Muscle layer of colon (tissue), 2 donors: ENCODE measurements at regions not wholly inside any gene's neighbourhood (a gene's known extent, or its start where the extent isn't known, plus 50 kb on each side); places are given as distances from the start of the nearest gene placed in this dataset.

ENCODE experiments used
- H3K27ac ChIP-seq: one replicate; pipeline ENCODE4 v1.7.0; 2013; ENCODE audit warnings: low read depth, mild to moderate bottlenecking, low read length, moderate library complexity
- H3K27me3 ChIP-seq, 2 donors: one replicate each; pipeline ENCODE4 v1.7.0; 2013; ENCODE audit warnings: low read length in 2 of 2, mild to moderate bottlenecking in 2 of 2; ENCODE audit not compliant: insufficient read depth in 2 of 2, control insufficient read depth in 1 of 2
- H3K36me3 ChIP-seq: one replicate; pipeline ENCODE4 v1.7.0; 2013; ENCODE audit warnings: mild to moderate bottlenecking, low read length; ENCODE audit not compliant: insufficient read depth
- H3K4me1 ChIP-seq: one replicate; pipeline ENCODE4 v1.7.0; 2013; ENCODE audit warnings: mild to moderate bottlenecking, low read length; ENCODE audit not compliant: insufficient read depth
- H3K4me3 ChIP-seq, 2 donors: one replicate each; pipeline ENCODE4 v1.7.0; 2013; ENCODE audit warnings: low read length in 2 of 2, low read depth in 1 of 2, mild to moderate bottlenecking in 1 of 2, moderate library complexity in 1 of 2
- H3K9ac ChIP-seq: one replicate; pipeline ENCODE4 v1.7.0; 2013; ENCODE audit warnings: low read length
- H3K9me3 ChIP-seq: one replicate; pipeline ENCODE4 v1.7.0; 2013; ENCODE audit warnings: mild to moderate bottlenecking, low read length
- donor health status: abdominal sarcoma.
- donor health status: Adenocarcinoma of cecum.

- Histone ChIP-seq H3K27ac (no peak overlapping the region), H3K9ac (no peak overlapping the region), H3K9me3 (no peaks in the 10 kb centered on the region), H3K4me1 (no peaks in the 10 kb centered on the region), H3K36me3 (no peaks in the 10 kb centered on the region), H3K27me3 (no peaks in the 10 kb centered on the region), H3K4me3 (no peak overlapping the region)
Measured at GRCh38 chr17:69921046-69921445, 154.0 kb upstream of the KCNJ16 start.

- no peaks in the 10 kb centered on the region for H3K36me3 ChIP-seq
- no peak overlapping the region for H3K27ac ChIP-seq
- no peak overlapping the region for H3K9ac ChIP-seq
- H3K27me3 ChIP-seq = no peaks in the 10 kb centered on the region
- H3K9me3 ChIP-seq = no peaks in the 10 kb centered on the region
- no peak overlapping the region for H3K4me3 ChIP-seq
- no peaks in the 10 kb centered on the region for H3K4me1 ChIP-seq
Measured at GRCh38 chr17:69928611-69929010, 146.4 kb upstream of the KCNJ16 start.

DNA sequence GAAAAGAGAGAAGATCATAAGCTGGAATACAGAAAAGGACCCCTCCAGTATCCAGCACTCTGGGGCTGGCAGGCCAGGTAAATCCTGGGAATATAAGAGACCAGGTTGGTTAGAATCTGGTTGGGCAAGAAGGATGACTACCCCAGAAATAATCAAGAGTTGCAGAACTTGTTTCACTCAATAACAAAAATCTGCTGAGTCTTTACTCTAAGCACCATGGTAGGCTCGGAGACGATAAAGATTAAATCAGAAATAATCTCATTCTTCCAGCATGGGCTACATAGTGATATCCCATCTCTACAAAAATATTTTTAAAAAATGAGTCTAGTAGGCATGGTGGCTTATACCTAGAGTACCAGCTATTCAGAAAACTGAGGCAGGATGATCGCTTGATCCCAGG, 138.0 kb upstream of the KCNJ16 start:
- no peaks in the 10 kb centered on the region for H3K4me1 ChIP-seq
- no peaks in the 10 kb centered on the region for H3K27me3 ChIP-seq
- H3K36me3 ChIP-seq = no peaks in the 10 kb centered on the region
- no peak overlapping the region for H3K4me3 ChIP-seq
- H3K9me3 ChIP-seq = no peaks in the 10 kb centered on the region
- no peak overlapping the region for H3K9ac ChIP-seq
- no peak overlapping the region for H3K27ac ChIP-seq

DNA sequence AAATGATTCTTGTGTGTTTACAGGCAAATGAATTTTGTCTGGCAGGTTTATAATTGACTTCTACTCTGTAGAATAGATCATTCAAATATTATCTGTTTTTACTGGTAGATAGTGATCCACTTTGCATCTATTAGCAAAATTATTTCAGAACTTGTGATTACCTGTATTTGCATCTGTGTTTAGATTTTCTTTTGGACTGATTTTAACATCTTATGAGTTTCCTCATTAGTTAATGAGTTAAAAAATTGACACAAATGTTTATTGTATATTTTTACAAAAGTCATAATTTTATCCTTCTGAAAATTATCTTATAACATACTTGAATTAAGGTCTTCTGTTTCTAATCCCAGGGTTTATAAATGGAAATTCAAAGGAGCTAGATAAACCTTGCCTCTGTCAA, 132.0 kb upstream of the KCNJ16 start:
- no peaks in the 10 kb centered on the region for H3K36me3 ChIP-seq
- peaks cover 6% of the 10 kb centered on the region for H3K4me1 ChIP-seq
- H3K27me3 ChIP-seq = no peaks in the 10 kb centered on the region
- H3K27ac ChIP-seq = no peak overlapping the region
- no peak overlapping the region for H3K9ac ChIP-seq
- H3K9me3 ChIP-seq = no peaks in the 10 kb centered on the region
- H3K4me3 ChIP-seq = no peak overlapping the region

DNA sequence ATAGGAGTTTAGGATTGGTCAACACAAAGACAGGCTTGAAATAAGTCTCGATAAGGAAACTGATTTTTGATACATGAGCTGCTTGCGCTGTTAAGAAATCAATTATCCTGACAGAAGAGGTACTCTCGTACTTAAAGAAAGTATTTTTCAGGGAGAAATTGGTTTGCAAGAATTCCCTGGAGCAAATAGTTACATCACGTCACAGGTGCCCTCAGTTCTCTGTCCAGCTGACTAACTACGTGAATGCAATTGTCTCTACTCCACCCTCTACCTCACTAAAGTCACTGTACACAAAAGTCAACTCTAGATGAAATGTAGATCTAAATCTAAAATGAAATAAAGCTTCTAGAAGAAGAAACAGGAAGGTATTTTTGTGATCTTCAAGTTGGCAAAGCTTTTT, 130.6 kb upstream of the KCNJ16 start:
- Histone ChIP-seq H3K27me3 (no peaks in the 10 kb centered on the region), H3K27ac (no peak overlapping the region), H3K9me3 (no peaks in the 10 kb centered on the region), H3K9ac (no peak overlapping the region), H3K4me1 (peaks cover 6% of the 10 kb centered on the region), H3K4me3 (no peak overlapping the region), H3K36me3 (no peaks in the 10 kb centered on the region)

DNA sequence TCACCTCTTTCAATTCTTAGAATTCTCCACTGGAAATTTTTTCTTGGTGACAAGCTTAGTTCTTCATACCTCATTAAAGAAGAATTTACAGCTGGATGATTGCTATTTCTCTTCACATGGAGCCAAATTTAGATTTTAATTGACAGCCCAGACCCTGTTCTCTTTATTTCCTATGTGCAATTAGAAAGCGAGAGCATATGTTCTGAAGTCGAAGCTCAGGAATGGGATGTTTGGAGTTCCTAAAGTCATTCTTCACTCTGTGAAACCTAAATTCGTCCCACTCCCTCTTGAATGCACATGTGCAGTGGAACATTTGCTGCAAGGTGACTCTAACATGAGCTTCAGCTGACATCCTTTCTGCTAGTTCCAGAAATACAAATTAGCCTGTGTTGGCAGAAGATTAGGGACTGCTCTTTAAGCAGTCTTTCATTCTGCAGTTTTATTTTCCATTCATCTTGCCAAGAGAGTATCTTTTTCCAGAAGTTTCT, 129.3 kb upstream of the KCNJ16 start:
- H3K36me3 ChIP-seq = no peaks in the 10 kb centered on the region
- H3K9me3 ChIP-seq = no peaks in the 10 kb centered on the region
- no peaks in the 10 kb centered on the region for H3K27me3 ChIP-seq
- H3K9ac ChIP-seq = no peak overlapping the region
- H3K4me3 ChIP-seq = no peak overlapping the region
- H3K27ac ChIP-seq = no peak overlapping the region
- H3K4me1 ChIP-seq = peaks cover 16% of the 10 kb centered on the region

- Histone ChIP-seq H3K4me1 (peaks cover 16% of the 10 kb centered on the region), H3K27ac (no peak overlapping the region), H3K27me3 (no peaks in the 10 kb centered on the region), H3K9ac (no peak overlapping the region), H3K9me3 (no peaks in the 10 kb centered on the region), H3K4me3 (no peak overlapping the region), H3K36me3 (no peaks in the 10 kb centered on the region)
Measured at GRCh38 chr17:69947027-69947759, 127.8 kb upstream of the KCNJ16 start.

DNA sequence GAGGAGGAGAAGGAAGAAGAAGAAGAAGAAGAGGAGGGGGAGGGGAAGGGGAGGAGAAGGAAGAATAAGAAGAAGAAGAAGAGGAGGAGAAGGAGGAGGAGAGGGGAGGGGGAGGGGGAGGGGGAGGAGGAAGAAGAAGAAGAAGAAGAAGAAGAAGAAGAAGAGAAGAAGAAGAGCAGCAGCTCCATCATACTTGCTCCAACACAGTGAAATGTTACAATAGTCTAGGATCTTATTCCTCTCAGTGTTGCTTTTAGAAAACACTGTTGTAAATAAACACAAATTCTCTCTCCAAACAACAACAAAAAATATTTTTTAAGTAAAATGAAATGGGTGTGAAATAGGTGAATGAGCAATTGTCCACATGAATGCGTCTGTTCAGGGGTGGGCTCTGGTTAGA, 126.6 kb upstream of the KCNJ16 start:
- peaks cover 16% of the 10 kb centered on the region for H3K4me1 ChIP-seq
- no peak overlapping the region for H3K9ac ChIP-seq
- no peaks in the 10 kb centered on the region for H3K36me3 ChIP-seq
- no peaks in the 10 kb centered on the region for H3K27me3 ChIP-seq
- no peak overlapping the region for H3K4me3 ChIP-seq
- no peaks in the 10 kb centered on the region for H3K9me3 ChIP-seq
- no peak overlapping the region for H3K27ac ChIP-seq

- Histone ChIP-seq H3K27ac (no peak overlapping the region), H3K36me3 (no peaks in the 10 kb centered on the region), H3K4me1 (peaks cover 16% of the 10 kb centered on the region), H3K9me3 (no peaks in the 10 kb centered on the region), H3K27me3 (no peaks in the 10 kb centered on the region), H3K4me3 (no peak overlapping the region), H3K9ac (no peak overlapping the region)
Measured at GRCh38 chr17:69949496-69949895, 125.5 kb upstream of the KCNJ16 start.

- H3K27ac ChIP-seq = no peak overlapping the region
- H3K9me3 ChIP-seq = no peaks in the 10 kb centered on the region
- no peak overlapping the region for H3K4me3 ChIP-seq
- peaks cover 16% of the 10 kb centered on the region for H3K4me1 ChIP-seq
- no peaks in the 10 kb centered on the region for H3K36me3 ChIP-seq
- no peak overlapping the region for H3K9ac ChIP-seq
- no peaks in the 10 kb centered on the region for H3K27me3 ChIP-seq
Measured at GRCh38 chr17:69949973-69950695, 124.9 kb upstream of the KCNJ16 start.

DNA sequence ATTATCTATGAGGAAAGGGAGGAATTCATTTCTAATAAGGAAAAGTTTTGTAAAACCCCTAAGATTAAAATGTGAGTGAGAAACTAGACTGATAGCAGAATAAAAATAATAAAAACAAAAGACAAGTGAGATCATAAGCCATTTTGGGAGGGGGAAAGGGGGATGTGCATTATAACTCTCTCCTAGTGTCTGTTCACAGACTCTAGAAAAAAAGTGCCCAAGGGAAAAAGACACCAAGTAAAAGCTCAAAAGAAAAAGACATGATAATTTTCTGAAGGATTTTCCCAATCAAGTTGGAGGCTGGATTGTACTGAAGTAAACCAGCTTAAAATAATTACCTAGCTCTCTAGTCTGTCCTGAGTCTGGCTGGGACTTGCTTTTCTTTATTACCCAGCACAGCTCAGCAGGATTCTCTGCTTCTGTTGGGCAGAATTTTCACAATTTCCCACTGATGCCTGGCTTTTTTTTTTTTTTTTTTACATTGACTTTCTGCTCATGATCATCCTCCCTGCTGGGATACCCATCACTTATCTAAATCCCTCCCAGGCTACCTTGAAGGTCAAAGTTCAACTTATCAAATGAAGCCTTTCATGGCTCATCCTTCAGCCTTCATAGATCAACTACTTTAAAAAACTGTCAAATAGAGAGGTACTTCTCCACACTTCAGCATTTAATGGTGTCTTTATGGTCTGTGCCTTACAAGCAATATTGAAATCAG, 124.2 kb upstream of the KCNJ16 start:
- H3K4me1 ChIP-seq = peaks cover 13% of the 10 kb centered on the region
- no peak overlapping the region for H3K27ac ChIP-seq

More for the DNA sequence above, 124.2 kb upstream of the KCNJ16 start:
- Histone ChIP-seq H3K27me3 (no peaks in the 10 kb centered on the region), H3K9me3 (no peaks in the 10 kb centered on the region), H3K4me3 (no peak overlapping the region), H3K36me3 (no peaks in the 10 kb centered on the region), H3K9ac (no peak overlapping the region)
